ENCODE measurements at regions not wholly inside any gene's neighbourhood (a gene's known extent, or its start where the extent isn't known, plus 50 kb on each side); places are given as distances from the start of the nearest gene placed in this dataset.

DNA sequence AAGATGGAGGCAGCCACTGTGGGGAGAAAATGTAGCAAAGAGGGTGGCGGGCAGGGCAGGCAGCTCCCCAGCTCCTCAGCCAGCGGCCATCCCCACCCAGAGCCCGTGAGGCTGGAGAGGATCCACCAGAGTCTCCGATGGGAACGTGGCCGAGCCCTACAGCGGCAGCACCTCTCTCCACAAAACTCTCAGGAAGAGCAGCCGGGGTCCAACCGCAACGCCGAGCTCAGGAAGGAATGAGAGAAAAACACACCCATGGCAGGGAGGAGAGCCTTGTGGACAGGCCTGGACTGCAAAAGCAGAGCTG lies 54.0 kb upstream of the ADGRA1 start:
- TF ChIP-seq POLR2A (IDR thresholded peaks at IDR 0.05): no peak
- TF ChIP-seq, protein P1, sequence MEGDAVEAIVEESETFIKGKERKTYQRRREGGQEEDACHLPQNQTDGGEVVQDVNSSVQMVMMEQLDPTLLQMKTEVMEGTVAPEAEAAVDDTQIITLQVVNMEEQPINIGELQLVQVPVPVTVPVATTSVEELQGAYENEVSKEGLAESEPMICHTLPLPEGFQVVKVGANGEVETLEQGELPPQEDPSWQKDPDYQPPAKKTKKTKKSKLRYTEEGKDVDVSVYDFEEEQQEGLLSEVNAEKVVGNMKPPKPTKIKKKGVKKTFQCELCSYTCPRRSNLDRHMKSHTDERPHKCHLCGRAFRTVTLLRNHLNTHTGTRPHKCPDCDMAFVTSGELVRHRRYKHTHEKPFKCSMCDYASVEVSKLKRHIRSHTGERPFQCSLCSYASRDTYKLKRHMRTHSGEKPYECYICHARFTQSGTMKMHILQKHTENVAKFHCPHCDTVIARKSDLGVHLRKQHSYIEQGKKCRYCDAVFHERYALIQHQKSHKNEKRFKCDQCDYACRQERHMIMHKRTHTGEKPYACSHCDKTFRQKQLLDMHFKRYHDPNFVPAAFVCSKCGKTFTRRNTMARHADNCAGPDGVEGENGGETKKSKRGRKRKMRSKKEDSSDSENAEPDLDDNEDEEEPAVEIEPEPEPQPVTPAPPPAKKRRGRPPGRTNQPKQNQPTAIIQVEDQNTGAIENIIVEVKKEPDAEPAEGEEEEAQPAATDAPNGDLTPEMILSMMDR (IDR thresholded peaks at IDR 0.05): no peak

Data from ovary (tissue), 3 donors.